ENCODE measurements at regions not wholly inside any gene's neighbourhood (a gene's known extent, or its start where the extent isn't known, plus 50 kb on each side); places are given as distances from the start of the nearest gene placed in this dataset.

GRCh38 chr3:170713653-170714052 is 127.8 kb upstream of the SLC7A14 start:
- Histone ChIP-seq H3K36me3 (ENCODE audit: control insufficient read depth, insufficient read depth, low read length) (no peaks in the 10 kb centered on the region), H3K27me3 (replicated peaks; ENCODE audit: control insufficient read depth, insufficient read depth, low read length, poor library complexity, severe bottlenecking) (no peaks in the 10 kb centered on the region), H3K4me1 (ENCODE audit: control insufficient read depth, insufficient read depth, low read length, poor library complexity, severe bottlenecking) (no peaks in the 10 kb centered on the region), H3K27ac (ENCODE audit: insufficient read depth, low read length, poor library complexity, severe bottlenecking) (no peak overlapping the region), H3K9me3 (ENCODE audit: control insufficient read depth, low read length) (no peaks in the 10 kb centered on the region), H3K4me3 (ENCODE audit: insufficient read depth, low read depth, low read length, poor library complexity, severe bottlenecking) (no peak overlapping the region)
- no peak for DNase-seq

- DNase-seq, result no peak
- no peaks in the 10 kb centered on the region for H3K9me3 ChIP-seq (ENCODE audit: control insufficient read depth, low read length)
- no peak overlapping the region for H3K4me3 ChIP-seq (ENCODE audit: insufficient read depth, low read depth, low read length, poor library complexity, severe bottlenecking)
- no peaks in the 10 kb centered on the region for H3K27me3 ChIP-seq (replicated peaks; ENCODE audit: control insufficient read depth, insufficient read depth, low read length, poor library complexity, severe bottlenecking)
- no peak overlapping the region for H3K27ac ChIP-seq (ENCODE audit: insufficient read depth, low read length, poor library complexity, severe bottlenecking)
- H3K4me1 ChIP-seq (ENCODE audit: control insufficient read depth, insufficient read depth, low read length, poor library complexity, severe bottlenecking), result no peaks in the 10 kb centered on the region
- no peaks in the 10 kb centered on the region for H3K36me3 ChIP-seq (ENCODE audit: control insufficient read depth, insufficient read depth, low read length)
Measured at GRCh38 chr3:170712798-170713197, 126.9 kb upstream of the SLC7A14 start.

- Histone ChIP-seq H3K27ac (ENCODE audit: insufficient read depth, low read length, poor library complexity, severe bottlenecking) (no peak overlapping the region), H3K36me3 (ENCODE audit: control insufficient read depth, insufficient read depth, low read length) (no peaks in the 10 kb centered on the region), H3K9me3 (ENCODE audit: control insufficient read depth, low read length) (no peaks in the 10 kb centered on the region), H3K4me3 (ENCODE audit: insufficient read depth, low read depth, low read length, poor library complexity, severe bottlenecking) (no peak overlapping the region), H3K4me1 (ENCODE audit: control insufficient read depth, insufficient read depth, low read length, poor library complexity, severe bottlenecking) (no peaks in the 10 kb centered on the region), H3K27me3 (replicated peaks; ENCODE audit: control insufficient read depth, insufficient read depth, low read length, poor library complexity, severe bottlenecking) (no peaks in the 10 kb centered on the region)
- no peak for DNase-seq
Measured at GRCh38 chr3:170712336-170712735, 126.5 kb upstream of the SLC7A14 start.

GRCh38 chr3:170711786-170712185 is 125.9 kb upstream of the SLC7A14 start:
- H3K36me3 ChIP-seq (ENCODE audit: control insufficient read depth, insufficient read depth, low read length), result no peaks in the 10 kb centered on the region
- no peak overlapping the region for H3K27ac ChIP-seq (ENCODE audit: insufficient read depth, low read length, poor library complexity, severe bottlenecking)
- H3K4me1 ChIP-seq (ENCODE audit: control insufficient read depth, insufficient read depth, low read length, poor library complexity, severe bottlenecking), result no peaks in the 10 kb centered on the region
- no peaks in the 10 kb centered on the region for H3K27me3 ChIP-seq (replicated peaks; ENCODE audit: control insufficient read depth, insufficient read depth, low read length, poor library complexity, severe bottlenecking)
- H3K4me3 ChIP-seq (ENCODE audit: insufficient read depth, low read depth, low read length, poor library complexity, severe bottlenecking), result no peak overlapping the region
- no peak for DNase-seq
- no peaks in the 10 kb centered on the region for H3K9me3 ChIP-seq (ENCODE audit: control insufficient read depth, low read length)

GRCh38 chr3:170709046-170709445 is 123.2 kb upstream of the SLC7A14 start:
- no peak overlapping the region for H3K27ac ChIP-seq (ENCODE audit: insufficient read depth, low read length, poor library complexity, severe bottlenecking)
- H3K27me3 ChIP-seq (replicated peaks; ENCODE audit: control insufficient read depth, insufficient read depth, low read length, poor library complexity, severe bottlenecking), result no peaks in the 10 kb centered on the region
- no peak for DNase-seq
- no peaks in the 10 kb centered on the region for H3K9me3 ChIP-seq (ENCODE audit: control insufficient read depth, low read length)
- H3K4me1 ChIP-seq (ENCODE audit: control insufficient read depth, insufficient read depth, low read length, poor library complexity, severe bottlenecking), result no peaks in the 10 kb centered on the region
- H3K36me3 ChIP-seq (ENCODE audit: control insufficient read depth, insufficient read depth, low read length), result no peaks in the 10 kb centered on the region
- H3K4me3 ChIP-seq (ENCODE audit: insufficient read depth, low read depth, low read length, poor library complexity, severe bottlenecking), result no peak overlapping the region

GRCh38 chr3:170707899-170708298 is 122.0 kb upstream of the SLC7A14 start:
- no peaks in the 10 kb centered on the region for H3K27me3 ChIP-seq (replicated peaks; ENCODE audit: control insufficient read depth, insufficient read depth, low read length, poor library complexity, severe bottlenecking)
- no peak for DNase-seq
- no peaks in the 10 kb centered on the region for H3K9me3 ChIP-seq (ENCODE audit: control insufficient read depth, low read length)
- H3K4me3 ChIP-seq (ENCODE audit: insufficient read depth, low read depth, low read length, poor library complexity, severe bottlenecking), result no peak overlapping the region
- H3K4me1 ChIP-seq (ENCODE audit: control insufficient read depth, insufficient read depth, low read length, poor library complexity, severe bottlenecking), result no peaks in the 10 kb centered on the region
- no peak overlapping the region for H3K27ac ChIP-seq (ENCODE audit: insufficient read depth, low read length, poor library complexity, severe bottlenecking)
- no peaks in the 10 kb centered on the region for H3K36me3 ChIP-seq (ENCODE audit: control insufficient read depth, insufficient read depth, low read length)

- H3K27me3 ChIP-seq (replicated peaks; ENCODE audit: control insufficient read depth, insufficient read depth, low read length, poor library complexity, severe bottlenecking), result no peaks in the 10 kb centered on the region
- no peak overlapping the region for H3K4me3 ChIP-seq (ENCODE audit: insufficient read depth, low read depth, low read length, poor library complexity, severe bottlenecking)
- no peak for DNase-seq
- no peaks in the 10 kb centered on the region for H3K9me3 ChIP-seq (ENCODE audit: control insufficient read depth, low read length)
- H3K36me3 ChIP-seq (ENCODE audit: control insufficient read depth, insufficient read depth, low read length), result no peaks in the 10 kb centered on the region
- no peaks in the 10 kb centered on the region for H3K4me1 ChIP-seq (ENCODE audit: control insufficient read depth, insufficient read depth, low read length, poor library complexity, severe bottlenecking)
- no peak overlapping the region for H3K27ac ChIP-seq (ENCODE audit: insufficient read depth, low read length, poor library complexity, severe bottlenecking)
Measured at GRCh38 chr3:170705131-170705530, 119.3 kb upstream of the SLC7A14 start.

GRCh38 chr3:170703121-170703588 is 117.3 kb upstream of the SLC7A14 start:
- H3K36me3 ChIP-seq (ENCODE audit: control insufficient read depth, insufficient read depth, low read length), result no peaks in the 10 kb centered on the region
- no peak for DNase-seq
- no peak overlapping the region for H3K4me3 ChIP-seq (ENCODE audit: insufficient read depth, low read depth, low read length, poor library complexity, severe bottlenecking)
- H3K27me3 ChIP-seq (replicated peaks; ENCODE audit: control insufficient read depth, insufficient read depth, low read length, poor library complexity, severe bottlenecking), result no peaks in the 10 kb centered on the region
- no peaks in the 10 kb centered on the region for H3K4me1 ChIP-seq (ENCODE audit: control insufficient read depth, insufficient read depth, low read length, poor library complexity, severe bottlenecking)
- no peak overlapping the region for H3K27ac ChIP-seq (ENCODE audit: insufficient read depth, low read length, poor library complexity, severe bottlenecking)
- no peaks in the 10 kb centered on the region for H3K9me3 ChIP-seq (ENCODE audit: control insufficient read depth, low read length)

GRCh38 chr3:170701696-170702678 is 116.1 kb upstream of the SLC7A14 start:
- H3K4me3 ChIP-seq (ENCODE audit: insufficient read depth, low read depth, low read length, poor library complexity, severe bottlenecking), result no peak overlapping the region
- H3K27me3 ChIP-seq (replicated peaks; ENCODE audit: control insufficient read depth, insufficient read depth, low read length, poor library complexity, severe bottlenecking), result no peaks in the 10 kb centered on the region
- H3K9me3 ChIP-seq (ENCODE audit: control insufficient read depth, low read length), result no peaks in the 10 kb centered on the region
- DNase-seq, result no peak
- no peak overlapping the region for H3K27ac ChIP-seq (ENCODE audit: insufficient read depth, low read length, poor library complexity, severe bottlenecking)
- H3K4me1 ChIP-seq (ENCODE audit: control insufficient read depth, insufficient read depth, low read length, poor library complexity, severe bottlenecking), result no peaks in the 10 kb centered on the region
- H3K36me3 ChIP-seq (ENCODE audit: control insufficient read depth, insufficient read depth, low read length), result no peaks in the 10 kb centered on the region

- H3K27ac ChIP-seq (ENCODE audit: insufficient read depth, low read length, poor library complexity, severe bottlenecking), result no peak overlapping the region
- no peaks in the 10 kb centered on the region for H3K9me3 ChIP-seq (ENCODE audit: control insufficient read depth, low read length)
- H3K27me3 ChIP-seq (replicated peaks; ENCODE audit: control insufficient read depth, insufficient read depth, low read length, poor library complexity, severe bottlenecking), result no peaks in the 10 kb centered on the region
- H3K36me3 ChIP-seq (ENCODE audit: control insufficient read depth, insufficient read depth, low read length), result no peaks in the 10 kb centered on the region
- DNase-seq, result no peak
- H3K4me1 ChIP-seq (ENCODE audit: control insufficient read depth, insufficient read depth, low read length, poor library complexity, severe bottlenecking), result no peaks in the 10 kb centered on the region
- H3K4me3 ChIP-seq (ENCODE audit: insufficient read depth, low read depth, low read length, poor library complexity, severe bottlenecking), result no peak overlapping the region
Measured at GRCh38 chr3:170700054-170700404, 114.2 kb upstream of the SLC7A14 start.
